NCI-H146 (cell line): ENCODE measurements at regions not wholly inside any gene's neighbourhood (a gene's known extent, or its start where the extent isn't known, plus 50 kb on each side); places are given as distances from the start of the nearest gene placed in this dataset.
A peak's percentile ranks its signal among the peaks of the same experiment; 100 is the strongest.

ENCODE experiments used
- DNase-seq: peaks from one replicate; lab custom pipeline; 2025; lab: John Stamatoyannopoulos, UW

DNA sequence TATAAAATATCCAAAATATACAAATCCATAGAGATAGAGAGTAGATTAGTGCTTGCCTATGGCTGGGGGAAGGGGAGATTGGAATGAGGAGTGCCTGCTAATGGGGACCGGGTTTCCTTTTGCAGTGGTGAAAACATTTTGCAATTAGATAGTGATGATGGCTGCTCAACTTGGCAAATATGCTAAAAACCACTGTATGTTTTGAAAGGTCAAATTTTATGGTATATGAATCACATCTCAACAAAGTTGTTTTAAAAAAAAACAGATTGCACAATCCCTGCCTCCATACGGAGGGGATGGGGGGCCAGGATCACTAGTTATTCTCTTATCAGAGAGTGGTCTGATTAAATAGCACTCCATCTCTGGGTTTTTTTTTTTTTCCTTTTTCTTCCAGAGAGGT, 76.9 kb upstream of the RIPOR2 start:
- DNase-seq: no peak

DNA sequence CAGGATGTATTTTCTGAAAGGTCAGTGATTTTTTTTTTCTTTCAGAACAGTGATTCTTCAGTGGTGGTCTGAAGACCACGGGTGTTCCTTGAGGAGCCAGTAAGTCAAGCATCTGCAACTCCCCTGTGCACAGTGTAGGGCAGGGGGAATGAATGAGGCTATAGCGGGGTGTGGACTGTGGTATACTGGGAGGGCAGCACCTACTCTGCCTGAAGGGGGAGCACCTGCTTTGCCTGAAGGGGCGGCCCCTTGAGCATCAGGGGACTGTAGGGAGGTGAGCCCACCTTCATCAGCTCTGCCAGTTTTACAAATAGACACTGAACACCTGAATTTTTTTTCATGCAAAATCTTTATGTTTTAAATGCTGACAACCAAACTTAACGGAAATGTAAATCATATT, 77.5 kb upstream of the RIPOR2 start:
- no peak for DNase-seq

DNA sequence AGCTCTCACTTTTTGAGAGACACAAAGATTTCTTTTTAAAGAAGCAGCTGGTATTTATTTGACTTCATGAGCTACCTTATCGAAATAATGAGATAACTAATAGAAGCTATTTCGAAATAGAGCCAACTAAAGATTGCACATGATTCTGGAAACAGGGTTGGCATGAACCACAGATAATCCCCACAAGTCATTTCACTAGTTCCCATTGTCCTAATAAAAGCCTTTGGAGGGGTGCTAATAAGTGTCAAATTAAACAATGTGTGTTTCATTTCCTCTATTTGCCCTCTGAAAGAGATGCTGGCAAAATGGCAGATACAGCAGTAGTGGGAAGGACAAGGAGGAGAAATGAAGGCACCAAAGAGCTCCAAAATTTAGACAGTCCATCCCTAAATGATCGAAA, 78.6 kb upstream of the RIPOR2 start:
- no peak for DNase-seq

DNA sequence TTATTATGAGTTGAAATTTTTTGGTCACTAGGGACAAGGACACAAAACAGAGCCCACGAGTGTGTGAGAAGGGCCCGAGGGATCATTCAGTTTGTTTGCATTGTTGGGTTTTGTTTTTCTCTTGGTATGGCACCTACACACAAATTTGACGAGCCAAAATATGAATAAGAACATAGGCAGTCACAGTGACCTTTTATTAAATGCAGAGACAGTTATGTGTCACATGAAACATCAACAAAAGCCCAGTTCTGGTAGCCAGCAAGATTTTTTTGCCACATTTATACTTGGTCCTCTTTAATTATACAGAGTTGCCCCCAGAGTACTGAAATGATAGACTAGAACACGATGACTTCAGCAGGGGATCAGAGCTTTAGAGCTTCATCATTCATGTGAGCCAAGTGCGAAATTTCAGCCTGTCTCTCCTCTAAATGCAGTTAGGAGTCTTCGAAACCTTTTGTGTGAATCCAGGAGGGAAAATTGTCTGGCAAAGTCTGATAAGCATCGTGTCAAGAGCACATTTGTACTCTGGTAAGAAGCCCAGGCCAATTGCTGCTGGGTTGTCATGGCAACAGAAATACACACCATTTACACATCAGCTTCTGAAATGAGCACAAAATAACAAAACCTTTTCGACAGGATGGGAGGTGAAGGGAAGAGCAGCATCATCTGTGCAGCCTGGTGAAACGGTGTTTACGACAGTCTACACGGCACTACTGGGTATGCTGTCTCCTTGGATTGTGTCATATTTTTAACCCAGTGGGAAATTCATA, 79.2 kb upstream of the RIPOR2 start:
- DNase-seq: no peak

DNA sequence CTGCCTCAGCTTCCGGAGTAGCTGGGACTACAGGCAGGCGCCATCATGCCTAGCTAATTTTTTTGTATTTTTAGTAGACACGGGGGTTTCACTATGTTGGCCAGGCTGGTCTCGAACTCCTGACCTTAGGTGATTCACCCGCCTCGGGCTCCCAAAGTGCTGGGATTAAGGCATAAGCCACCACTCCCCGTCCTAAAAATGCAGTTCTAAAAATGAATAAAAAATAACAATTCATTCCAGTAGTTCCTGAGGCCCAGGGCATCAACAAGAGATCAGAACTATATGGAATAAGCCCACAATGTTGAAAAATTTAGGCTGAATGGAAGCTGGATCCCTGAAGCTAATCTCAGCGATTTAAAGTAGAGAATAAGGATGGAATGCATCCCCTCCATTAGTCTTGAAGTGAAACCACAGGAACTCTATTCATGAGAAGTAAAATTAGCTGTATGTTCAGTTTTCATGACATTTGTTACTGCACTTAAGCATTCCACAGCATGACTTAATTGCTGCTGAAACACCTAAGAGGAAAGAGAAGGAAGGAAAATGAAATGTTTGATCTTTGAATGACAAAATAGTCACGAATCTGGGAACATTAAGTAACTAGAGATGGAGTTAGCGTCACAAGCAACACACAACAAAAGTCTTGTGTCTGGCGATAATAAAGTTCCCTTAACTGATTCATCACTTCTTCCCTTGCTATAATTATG, 80.4 kb upstream of the RIPOR2 start:
- DNase-seq: no peak

DNA sequence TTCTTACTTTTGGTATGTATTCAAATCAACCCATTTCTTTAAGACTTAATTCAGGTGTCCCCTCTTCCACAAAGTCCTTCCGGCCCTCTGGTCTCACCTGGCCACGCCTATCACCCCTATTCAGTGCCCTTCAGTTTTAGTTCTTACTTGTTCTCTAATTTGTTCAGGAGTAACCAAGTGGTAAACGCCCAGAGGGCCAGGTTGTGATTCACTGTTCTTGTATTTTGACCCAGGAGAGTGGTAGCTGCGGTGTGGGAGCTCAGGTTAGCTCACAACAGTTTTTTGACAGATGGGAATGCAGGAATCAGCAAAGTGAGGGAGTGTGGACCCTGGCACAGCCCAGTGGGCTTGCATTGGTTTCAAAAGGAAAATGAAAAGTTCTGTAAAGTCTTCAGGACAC, 81.7 kb upstream of the RIPOR2 start:
- no peak for DNase-seq

DNA sequence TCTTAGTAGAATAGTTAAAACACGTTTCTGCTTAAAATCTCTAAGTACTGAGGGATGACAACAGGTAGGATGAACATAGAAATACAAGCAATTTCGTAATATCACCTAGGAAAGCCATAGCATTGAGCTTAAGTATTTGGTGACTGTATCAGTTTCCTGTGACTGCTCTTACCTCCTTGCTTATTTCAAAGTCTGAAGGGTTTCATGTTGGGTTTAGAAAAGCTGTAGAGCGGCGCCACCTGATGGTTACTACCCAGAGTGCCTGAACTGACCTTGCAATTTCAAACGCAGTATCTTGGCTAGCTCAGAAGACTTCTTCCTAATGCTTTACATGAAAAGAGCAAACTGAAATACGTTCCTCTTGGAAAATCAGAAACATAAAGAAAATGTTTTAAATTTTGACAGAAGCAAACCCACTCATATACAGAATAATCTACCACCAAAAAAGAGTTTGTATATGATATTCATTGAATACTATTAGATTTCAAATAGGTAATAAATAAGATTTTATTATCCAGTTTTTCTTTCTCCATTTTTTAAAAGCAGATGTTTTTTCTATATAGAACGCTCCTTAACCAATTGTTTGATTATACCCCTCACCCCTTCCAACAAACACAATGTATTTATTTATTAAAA, 82.3 kb upstream of the RIPOR2 start:
- peak; percentile 17 for DNase-seq

DNA sequence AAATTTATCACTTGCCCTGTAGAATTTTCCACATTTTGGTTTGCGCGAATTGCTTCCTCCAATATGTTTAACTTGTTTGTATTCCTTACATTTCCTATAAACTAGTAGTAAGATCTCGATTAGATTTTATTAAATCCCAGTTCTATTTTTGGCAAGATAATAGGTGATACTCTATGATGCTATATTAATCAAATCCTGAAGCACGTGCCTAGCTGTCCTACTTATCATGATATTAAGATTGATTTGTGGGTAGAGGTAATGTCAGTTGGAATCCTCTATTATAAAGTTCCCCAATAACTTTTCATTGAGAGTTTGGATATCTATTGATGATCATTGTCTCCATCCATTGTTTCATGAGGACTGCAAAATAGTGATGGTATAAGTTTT, 82.8 kb upstream of the RIPOR2 start:
- DNase-seq: no peak

DNA sequence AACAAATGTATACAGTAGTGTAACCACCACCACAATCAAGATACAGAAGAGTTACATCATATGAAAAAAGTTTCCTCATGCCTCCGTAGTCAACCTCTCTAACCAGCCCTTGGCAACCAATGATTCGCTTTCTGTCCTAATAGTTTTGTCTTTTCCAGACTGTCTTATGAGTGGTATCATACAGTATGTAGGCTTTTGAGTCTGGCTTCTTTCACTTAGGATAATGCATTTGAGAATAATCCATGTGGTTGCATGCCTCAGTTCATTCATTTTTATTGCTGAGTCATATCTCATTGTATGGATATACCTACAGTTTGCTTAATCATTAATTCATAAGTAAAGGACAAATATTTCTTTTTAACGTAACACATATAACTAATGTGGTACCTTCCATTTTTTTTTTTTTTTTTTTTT, 86.4 kb upstream of the RIPOR2 start:
- no peak for DNase-seq

DNA sequence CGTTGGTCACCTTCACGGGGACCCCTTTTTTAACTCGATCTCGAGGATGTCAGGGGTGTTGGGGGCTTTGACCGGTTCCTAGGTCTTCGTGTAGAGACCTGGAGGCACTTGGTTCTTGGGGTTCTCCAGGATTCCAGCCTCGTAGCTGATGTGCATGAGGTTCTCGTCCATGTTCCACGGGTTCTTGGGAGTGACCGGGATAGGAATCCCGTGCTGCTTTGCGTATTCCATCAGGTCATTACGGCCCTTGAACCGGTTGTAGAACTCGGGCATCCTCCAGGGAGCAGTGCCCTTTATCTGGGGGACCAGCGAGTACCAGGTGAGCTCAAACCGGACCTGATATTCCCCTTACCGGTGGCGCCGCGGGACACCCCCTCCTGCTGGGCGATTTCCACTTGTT, 88.0 kb upstream of the RIPOR2 start:
- DNase-seq: no peak

DNA sequence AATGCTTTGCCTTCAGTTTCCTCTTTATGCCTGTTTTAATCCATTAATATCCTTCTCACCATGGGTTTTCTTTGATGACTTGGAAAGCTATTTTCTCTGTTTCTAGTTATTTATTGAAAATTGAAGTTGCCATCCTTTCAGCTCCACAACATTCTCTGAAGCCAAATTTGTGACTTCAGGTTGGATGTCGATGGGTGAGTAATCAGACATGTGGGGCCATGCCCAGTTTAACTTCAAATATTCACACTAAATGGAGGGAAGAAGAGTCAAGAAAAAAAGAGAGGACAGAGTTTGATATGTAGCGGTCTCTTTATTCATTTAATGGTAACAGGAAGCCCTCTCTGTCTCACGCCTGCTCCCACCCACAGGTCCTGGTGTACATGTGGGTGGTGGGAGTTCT, 89.1 kb upstream of the RIPOR2 start:
- no peak for DNase-seq

DNA sequence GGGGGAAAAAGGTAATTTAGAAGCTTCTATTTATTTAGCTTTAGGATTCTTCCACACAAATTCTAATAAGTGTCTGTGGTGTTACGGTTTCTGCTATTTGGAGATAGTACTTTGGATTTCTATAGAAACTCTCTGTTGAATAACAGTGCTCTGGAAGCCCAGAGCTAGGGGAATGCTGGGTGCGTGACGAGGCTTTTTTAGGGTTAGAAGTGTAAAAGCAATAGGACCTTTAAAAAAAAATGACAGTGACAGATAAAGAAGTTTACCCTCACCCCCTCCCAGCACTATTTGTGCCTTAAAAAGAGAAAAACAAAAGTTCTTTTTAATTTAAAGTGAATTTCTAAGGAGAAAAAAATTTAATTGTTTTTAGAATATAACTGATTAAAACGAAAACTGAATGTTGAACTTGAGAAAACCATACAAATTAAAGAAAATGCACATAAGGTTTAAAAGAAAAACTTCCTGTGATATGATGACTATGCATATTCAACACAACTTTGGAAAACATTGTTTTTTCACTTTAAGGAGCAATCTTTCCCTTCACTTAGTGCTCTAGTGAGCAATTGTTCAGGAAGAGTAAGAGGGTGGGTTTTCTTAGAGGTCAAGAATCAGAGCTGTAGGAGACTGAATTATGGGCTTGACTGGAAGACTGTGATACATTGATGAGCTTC, 89.6 kb upstream of the RIPOR2 start:
- DNase-seq: no peak

DNA sequence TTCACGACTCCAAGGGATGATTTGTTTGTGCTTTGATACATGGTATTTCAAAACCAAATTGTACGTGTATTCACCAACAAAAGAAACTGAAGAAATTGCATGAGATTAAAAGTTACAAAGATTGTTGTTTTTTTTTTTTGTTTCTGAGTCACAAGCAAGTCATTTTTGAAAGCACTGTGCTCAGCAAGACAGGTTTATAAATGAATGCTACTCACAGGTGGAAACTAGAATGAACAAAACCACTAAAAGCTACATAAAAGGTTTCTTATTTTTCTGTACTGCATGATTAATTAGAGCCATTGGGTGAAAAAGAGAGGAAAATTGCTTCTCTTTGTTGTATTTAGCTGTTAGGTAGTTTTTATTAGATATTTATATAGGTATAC, 90.2 kb upstream of the RIPOR2 start:
- DNase-seq: no peak

DNA sequence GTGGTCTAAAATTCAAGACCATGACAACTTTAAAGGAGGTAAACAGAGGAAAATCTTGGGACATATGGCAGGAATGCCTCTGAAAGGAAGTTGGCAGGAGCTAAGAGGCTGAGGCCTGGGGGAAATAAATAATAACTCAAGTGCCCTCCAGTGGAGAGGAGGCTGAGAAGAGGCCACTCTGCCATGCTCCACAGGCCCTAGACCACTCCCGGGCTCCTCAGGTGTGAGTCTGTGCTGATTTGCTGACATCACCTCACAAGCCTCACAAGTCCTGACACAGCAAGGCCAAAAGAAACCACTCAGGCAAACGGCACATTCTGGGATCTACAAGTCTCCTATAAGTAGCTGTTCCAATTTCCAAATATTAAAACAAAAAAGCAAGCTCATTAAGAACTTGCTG, 91.0 kb upstream of the RIPOR2 start:
- peak; percentile 20 for DNase-seq

DNA sequence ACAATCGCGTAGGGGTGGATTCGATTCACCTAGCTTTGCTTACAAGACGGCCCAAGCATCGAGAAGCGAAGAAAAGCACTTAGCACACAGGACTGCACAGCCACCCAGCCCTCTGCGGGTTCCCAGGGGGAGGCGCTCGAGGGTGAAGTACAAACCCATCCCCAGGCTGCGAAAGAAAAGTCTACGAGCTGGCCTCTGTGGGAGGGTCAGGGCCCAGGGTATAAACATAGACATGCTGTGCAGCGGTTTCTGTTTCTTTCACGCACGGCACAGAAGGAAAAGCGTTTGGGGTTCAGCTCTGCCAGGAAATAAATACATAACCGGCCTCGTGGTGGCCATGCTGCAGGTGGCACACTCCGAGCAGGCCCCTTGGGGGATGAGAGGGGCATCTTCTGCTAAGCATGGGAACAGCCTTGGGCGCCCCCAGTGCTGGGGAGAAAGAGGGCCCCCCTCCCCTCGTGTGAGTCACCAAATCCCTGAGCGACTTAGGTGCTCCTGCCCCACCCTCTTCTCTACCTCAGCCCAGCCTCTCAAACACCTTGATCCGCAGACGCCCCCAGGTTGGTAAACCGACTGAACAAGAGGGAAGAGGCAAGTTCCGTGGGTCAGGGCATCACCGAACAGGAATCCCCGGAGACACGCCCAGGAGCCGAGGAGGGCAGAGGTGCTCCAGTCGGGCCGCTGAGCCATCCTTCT, 91.6 kb upstream of the RIPOR2 start:
- DNase-seq: no peak

DNA sequence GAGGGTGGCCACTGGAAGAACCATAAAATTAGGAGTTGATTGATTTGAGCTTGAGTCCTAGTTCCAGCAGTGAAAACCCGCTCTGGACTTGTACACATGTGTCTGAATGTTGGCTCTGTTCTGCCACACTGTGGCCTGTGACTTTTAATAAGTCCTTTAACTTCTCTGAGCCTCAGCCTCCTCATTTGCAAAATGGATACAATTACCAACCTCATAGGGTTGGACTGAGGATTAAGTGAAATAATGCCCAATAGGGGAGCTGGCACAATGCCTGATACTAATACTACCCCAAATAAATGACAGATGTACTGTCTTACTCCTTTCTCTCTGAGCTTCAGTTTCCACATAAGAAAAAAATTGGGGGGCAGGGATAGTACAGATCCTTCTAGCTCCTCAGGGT, 92.6 kb upstream of the RIPOR2 start:
- no peak for DNase-seq

DNA sequence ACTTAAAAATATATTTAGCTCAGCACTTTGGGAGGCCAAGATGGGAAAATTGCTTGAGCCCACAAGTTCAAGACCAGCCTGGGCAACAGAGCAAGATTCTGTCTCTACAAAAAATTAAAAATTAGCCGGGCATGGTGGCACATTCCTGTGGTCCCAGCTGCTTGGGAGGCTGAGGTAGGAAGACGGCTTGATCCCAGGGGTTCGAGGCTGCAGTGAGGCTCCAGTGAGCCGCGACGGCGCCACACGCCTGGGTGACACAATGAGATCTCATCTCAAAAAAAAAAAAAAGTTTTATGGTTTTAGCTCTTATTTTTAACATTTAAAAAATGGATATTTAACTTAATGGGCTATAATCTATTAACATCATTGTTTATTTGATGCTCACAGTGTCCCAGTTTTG, 97.2 kb upstream of the RIPOR2 start:
- no peak for DNase-seq

DNA sequence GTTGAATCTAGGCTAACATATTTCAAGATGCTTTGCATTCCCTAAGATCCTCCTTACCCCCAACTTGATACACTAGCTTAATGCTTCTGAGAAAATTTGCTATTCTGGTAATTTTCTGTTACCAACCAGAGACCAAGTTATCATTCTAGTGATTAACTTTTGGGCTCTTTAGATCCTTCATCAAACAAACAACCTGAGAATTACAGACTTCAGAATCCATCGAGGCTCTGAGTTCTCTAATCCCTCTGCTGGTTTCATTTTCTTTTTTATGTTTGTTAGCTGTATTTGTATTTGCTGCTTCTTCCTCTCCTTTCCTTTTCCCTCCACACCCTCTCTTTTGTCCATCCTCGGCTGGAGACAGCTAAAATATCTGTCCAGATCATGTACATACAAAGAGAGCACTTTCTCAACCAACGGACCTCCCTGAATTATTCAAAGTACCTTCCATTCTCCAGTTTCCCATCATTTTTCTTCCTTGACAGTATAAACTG, 98.7 kb upstream of the RIPOR2 start:
- DNase-seq: no peak

DNA sequence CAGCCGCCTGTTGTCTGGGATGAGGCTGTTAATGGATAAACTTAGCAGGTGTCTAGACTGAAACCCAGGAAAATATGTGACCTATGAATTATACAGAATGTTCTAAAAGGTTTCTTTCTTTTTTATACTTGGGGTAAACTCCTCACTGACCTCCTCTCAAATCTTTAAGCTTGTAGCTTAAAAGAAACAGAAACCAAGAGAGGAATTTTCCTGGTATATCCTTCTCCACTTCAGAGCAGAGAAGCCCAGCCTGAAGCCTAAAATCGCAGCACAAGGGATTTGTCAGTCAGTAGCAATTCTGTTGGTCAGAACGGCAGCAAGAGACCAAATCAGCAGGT, 99.4 kb upstream of the RIPOR2 start:
- DNase-seq: no peak

DNA sequence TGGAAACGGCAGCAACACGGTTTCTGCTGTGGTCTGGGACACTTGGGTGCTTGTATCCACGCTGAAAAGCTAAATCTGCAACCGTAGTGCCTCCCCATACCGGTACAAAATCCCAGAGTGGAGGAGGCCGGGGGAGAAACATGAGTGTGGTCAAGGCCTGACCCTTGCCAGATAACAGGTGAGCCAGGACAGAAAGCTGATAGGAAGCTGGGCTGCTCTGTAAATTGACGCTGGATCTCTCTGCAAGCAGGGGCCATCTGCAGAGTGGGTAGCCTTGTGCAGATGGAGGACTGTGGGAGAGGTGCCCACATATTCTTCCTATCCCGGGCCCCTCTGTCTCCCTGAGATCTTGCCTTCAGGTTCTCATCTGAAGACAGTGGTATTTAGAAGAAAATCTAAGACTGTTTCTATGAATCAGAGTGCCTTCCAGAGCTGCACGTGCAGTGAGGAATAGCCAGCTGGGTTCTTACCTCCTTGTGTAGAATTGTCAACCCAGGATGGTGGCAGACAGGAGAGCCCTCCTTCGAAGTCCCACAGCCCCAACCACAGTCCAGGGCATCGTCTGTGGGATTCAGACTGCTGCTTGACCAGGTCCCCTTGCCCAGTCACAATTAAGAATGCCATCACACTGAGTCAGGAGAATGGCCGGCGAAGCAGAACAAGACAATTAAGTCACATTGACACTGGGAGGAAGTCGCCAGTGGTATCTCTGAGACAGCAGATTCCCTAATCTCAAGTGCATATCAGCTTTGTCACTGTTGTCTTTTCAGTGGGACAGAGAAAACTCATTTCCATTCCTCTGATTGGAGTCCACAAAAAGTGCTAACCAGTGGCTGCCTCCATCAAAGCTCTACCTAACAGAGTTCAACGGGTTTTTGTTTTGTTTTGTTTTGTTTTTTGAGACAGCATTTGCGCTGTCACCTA, 100.0 kb upstream of the RIPOR2 start:
- DNase-seq: no peak

DNA sequence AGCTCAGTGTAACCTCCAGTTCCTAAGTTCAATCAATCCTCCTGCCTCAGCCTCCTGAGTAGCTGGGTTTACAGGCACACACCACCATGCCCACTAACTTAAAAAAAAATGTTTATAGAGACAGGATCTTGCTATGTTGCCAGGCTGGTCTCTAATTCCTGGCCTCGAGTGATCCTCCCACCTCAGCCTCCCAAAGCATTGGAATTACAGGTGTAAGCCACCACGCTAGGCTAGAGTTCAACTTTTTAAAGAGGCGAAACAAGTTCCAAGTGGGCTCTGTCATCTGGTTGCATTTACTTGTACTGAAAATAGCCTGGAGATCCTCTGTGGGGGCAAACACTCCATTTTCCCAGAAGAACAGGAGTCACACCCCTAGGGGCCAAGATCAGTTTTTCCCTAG, 100.7 kb upstream of the RIPOR2 start:
- no peak for DNase-seq
